ENCODE measurements at regions not wholly inside any gene's neighbourhood (a gene's known extent, or its start where the extent isn't known, plus 50 kb on each side); places are given as distances from the start of the nearest gene placed in this dataset.
A peak's percentile ranks its signal among the peaks of the same experiment; 100 is the strongest.

DNA sequence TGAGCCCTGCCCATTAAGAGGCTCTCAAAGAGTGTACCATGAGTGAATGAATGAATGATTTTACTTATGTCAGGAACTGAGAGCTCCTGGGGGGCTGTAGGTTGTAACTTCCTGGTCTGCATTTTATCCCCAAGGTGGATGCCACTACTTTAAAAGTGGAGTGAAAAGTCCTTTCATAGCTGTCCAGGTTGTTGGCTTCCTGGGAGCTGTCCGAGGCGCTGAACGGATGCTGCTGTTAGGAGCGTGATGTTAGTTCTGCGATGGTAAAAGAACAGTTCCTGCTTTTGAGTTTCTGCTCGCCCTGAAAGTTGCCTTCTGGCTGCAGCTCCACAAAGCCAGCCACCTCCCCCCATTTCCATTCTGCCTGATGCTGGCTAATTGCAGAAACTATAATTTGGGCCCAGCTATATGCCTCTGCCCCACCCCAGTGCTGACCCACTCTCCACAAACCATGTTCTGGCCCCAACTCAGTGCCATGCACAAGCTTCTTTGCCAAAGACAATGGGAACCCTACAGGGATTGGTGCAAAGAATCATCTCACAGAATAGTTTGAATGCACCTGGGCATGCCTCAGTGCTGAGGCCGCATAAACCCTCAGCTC, 330.9 kb upstream of the CDH4 start:
- DNase-seq: peak in 1 of 14 donors; percentile 19

GRCh38 chr20:60926831-60927230, 325.2 kb upstream of the CDH4 start:
- no peak for DNase-seq

- peak in 1 of 14 donors; percentile 46 for DNase-seq
These were observed 323.7 kb upstream of the CDH4 start for GRCh38 chr20:60928341-60928740.

- no peak for DNase-seq
These were observed 321.9 kb upstream of the CDH4 start for GRCh38 chr20:60930023-60930790.

- DNase-seq: no peak
These were observed 320.4 kb upstream of the CDH4 start for GRCh38 chr20:60931696-60932095.

DNA sequence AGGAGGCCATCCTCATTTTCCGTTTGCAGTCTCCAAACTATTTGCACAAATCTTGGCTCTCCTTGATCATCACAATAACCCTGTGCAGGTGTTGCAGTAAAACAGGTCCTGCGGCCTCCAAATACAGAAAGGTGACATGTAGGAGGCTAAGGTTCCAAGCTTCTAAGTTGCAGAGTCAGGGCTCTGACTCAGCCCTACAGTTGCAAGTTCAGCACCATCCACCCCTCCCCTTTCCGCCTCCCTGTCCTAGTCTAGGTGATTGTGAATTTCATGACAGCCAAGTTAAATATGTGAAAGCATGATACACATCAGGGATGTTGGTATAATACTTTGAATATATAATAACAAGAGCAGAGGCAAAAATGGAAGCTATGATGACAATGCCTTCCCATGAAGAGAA, 317.3 kb upstream of the CDH4 start:
- DNase-seq: no peak

DNA sequence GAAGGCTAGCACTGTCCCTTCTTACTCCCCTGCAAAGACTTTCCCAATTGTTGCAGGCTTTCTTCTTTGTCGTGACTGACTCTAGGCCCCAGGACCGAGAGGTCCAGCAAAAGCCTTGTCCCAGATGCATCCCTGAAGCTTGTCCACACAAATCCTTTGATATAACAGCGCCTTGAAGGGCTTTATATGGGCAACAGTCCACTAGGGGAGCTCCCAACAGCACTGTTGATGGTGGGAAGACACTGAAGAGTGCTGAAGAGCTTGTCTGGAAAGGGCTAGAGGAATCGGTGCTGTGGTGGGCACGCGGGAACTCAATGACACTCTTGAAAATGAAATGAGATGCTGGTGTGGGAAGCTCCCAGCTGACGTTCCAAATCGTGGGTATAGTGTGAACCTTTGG, 316.1 kb upstream of the CDH4 start:
- DNase-seq: no peak

DNA sequence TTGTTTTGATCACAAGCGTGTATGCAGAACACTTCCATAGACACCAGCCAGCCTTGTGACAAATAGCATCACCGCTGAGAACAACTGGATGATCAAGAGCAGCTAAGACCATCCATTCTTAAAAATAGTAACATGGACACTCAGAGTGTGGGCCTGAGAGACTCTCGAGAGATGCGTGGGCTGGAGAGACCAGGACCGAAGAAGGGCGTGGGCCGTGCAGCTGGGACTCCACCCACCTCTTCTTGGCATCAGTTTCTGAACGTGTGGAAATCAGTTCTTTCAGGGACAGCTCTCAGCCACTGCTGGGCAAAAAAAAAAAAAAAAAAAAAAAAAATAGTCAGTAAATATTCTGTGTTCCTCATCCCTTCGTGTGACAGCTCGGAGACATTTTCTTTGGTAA, 314.5 kb upstream of the CDH4 start:
- no peak for DNase-seq

DNA sequence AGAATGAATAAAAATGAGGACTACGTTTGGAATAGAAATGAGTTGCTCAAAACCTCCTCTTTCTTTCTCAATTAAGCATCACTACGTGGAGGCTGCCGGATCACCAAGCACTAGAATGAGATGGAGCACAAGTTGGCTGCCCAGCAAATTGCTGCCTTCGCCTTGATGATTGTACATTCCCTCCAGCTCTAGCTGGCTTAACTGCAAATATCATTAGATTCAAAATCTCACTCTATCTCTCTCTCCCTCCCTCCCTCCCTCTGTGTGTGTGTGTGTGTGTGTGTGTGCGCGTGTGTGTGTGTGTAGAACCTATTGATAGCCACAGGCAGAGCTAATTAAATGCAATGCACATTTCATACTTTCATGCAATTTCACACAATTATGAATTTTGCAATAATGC, 310.7 kb upstream of the CDH4 start:
- no peak for DNase-seq

DNA sequence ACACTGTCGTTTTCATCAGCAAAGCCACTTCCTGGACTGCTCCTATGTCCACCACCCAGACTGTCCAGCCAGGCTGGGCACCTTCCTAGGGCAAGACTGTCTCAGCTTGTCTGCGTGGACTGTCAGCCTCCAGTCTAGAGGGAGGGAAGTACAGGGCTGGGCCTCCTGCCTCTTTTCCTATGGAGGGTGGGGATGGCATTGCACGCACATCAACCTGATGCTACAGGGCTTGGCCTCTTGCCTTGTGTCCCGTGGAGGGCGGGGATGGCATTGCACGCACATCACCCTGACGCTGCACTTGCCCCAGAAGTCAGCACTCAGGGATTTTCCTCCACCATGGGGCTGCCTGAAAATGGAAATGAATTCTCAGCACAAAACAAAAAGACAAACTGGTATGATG, 304.2 kb upstream of the CDH4 start:
- DNase-seq: no peak

- no peak for DNase-seq
These were observed 303.8 kb upstream of the CDH4 start for GRCh38 chr20:60948224-60948623.

GRCh38 chr20:60950561-60950960, 301.5 kb upstream of the CDH4 start:
- DNase-seq: no peak

DNA sequence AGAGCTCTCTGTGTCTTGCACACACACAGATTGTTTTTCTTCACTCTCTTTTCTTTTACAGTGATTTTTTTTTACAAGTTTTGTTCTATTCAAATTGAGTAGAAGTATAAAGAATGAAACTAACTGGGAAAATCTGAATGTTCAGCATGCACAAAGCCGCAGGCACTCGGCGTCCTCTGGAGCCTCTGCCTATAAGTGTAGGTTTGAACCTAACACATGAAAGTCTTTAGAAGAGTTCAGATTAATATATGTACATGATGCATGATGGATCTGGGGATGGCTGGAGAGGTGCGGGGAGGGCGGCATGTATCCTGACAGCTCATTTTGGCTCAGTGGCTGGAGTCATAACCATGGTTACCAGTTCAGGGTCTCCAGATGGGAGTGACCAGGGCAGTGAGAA, 301.1 kb upstream of the CDH4 start:
- DNase-seq: no peak

DNA sequence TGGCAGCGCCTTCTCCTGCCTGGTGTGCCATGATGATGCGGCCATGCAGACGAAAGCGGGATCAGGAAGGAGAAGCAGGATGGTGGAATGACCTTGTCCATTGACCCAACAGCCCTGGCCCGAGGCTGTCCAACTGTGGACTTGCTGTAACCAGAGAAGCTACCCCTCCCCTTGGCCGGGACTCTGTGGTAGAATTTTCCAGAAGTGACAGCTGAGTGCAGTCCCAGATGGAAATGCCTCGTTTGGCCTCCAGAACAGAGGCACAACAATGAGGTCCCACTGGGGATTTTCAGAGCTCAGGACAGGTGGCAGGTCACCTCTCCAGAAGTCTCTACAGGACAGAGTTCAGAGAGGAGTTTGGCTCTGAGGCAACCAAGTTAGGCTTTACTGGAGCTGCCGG, 299.2 kb upstream of the CDH4 start:
- DNase-seq: no peak

DNA sequence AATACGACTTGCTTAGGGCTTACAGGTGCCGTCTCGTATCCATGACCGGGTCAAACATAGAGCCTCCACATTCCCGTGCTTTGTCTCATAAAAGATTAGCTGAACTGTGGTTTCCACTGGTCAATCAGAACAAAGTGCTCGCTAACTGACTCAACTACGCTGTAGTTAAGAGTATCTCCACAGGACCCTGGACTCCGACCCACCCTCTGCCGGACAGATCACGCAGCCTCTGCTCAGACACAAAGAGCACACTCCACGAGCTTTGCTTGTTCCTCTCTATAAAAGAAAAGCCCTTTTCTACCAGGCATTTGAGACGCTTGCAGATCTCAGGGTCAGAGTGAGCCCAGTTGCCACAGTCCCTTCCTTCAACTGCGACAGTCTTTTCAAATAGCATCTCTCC, 298.7 kb upstream of the CDH4 start:
- no peak for DNase-seq

DNA sequence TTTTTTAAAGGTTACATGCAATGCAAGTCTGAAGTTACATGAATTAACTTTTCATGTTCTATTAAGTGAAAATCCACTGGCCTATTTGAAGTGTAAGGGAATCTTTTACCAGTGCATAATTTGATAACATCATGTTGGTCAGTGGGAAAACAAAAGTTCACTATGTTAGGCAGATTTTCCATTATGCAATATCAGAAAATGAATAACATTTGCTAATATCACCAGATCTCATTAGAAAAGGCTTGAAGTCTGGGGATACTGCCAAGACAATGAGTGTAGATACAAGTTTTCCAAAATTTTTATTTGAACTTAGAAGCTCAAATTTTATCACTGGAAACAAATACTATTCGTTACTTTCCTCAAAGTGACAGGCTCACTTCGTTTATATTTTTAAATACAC, 296.4 kb upstream of the CDH4 start:
- DNase-seq: no peak

GRCh38 chr20:60956194-60956593, 295.9 kb upstream of the CDH4 start:
- DNase-seq: no peak

- DNase-seq: no peak
These were observed 294.4 kb upstream of the CDH4 start for GRCh38 chr20:60957621-60958020.

GRCh38 chr20:60959971-60960370, 292.1 kb upstream of the CDH4 start:
- DNase-seq: no peak

DNA sequence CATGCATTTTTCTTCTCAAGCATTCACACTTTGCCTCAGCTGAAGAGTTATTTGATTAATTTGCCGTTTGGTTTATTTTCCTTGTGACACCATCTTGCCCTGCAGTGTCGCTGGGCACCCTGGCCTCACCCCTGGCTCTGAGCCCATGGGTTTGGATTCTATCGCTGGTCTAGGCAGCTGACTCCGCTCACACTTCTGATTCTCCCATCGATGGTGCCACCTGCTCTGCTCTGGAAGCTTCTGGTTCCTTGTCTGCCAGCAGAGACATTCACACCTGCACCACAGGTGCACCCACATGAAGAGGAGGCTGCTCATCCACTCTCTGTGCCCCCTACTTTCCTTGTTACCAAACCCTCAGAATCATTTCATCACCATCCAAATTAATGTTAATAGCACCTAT, 291.6 kb upstream of the CDH4 start:
- DNase-seq: no peak

- no peak for DNase-seq
These were observed 290.5 kb upstream of the CDH4 start for GRCh38 chr20:60961551-60961950.

DNA sequence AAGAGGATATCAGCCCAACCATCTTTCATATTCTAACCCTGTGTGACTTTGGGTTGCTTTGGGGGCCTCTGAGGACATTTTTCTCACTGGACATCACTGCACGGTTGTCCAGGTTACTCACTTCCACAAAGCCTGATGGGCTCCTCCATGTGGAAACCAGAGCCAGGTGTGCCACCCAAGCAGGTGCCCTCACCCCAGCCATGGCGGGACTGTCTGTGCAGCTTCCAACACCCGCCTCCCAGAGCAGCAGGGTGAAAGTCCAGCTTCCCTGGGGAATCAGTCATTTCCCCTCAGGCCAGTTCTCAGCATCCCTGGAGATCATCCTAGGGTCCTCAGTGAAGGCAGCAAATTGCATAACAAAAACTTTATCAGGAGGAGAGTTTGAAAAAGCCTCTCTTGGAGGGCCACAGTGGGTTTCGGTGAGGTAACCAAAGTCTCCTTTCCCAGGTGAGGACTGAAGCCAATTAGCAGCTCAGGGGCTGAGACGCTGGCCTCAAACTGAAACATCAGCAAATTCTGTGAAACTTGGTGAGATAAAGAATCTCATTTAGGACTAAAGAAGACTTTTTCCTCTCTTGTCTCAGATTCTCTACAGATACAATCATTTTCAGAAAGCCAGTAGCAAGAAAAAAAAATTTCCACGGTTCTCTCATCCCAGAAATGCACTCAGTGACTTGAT, 289.6 kb upstream of the CDH4 start:
- no peak for DNase-seq

DNA sequence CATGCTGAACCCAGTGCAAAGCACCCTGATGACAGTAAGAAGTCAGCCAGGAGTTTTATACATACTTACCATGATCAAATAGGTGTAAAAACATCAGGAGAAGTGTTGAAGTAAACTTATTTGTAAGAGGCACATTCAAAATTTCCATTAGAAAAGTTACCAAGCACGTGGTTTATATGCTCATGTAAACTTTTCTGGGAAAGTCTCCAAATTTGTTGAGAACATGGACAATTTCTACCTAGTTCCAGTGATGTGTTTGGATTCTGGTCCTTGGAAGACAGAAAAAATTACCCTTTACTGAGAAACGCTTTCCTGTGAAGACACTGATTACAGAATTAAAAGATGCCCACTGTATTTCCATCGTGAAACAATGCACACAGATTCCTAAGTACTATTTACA, 288.9 kb upstream of the CDH4 start:
- no peak for DNase-seq

- no peak for DNase-seq
These were observed 287.1 kb upstream of the CDH4 start for GRCh38 chr20:60964911-60965310.

All from C1 segment of cervical spinal cord (tissue), 14 donors.